ENCODE measurements at regions not wholly inside any gene's neighbourhood (a gene's known extent, or its start where the extent isn't known, plus 50 kb on each side); places are given as distances from the start of the nearest gene placed in this dataset.

DNA sequence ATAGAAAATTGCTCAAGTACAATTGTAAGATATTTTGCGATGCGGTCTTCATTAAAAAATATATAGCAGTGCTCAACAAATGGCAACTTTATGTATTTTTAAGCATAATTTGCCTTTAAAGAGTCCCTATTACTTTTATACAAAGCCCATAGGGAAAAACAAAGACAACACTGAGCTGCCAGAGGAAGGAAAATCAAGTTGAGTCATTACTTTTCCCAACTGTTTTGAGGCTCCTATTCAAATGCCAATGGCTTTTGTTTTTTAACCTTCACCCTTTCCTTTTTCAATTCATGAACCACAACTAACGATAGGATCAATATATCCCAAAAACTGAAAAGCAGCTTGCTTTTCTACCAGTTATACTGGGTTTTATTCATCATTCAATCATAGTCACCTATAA is 157.6 kb upstream of the PLEKHA5 start:
- H3K27me3 ChIP-seq (replicated peaks; ENCODE audit: control insufficient read depth, insufficient read depth, low read length) = no peaks in the 10 kb centered on the region
- no peaks in the 10 kb centered on the region for H3K36me3 ChIP-seq (ENCODE audit: control insufficient read depth, insufficient read depth, low read length)
- DNase-seq (ENCODE audit: extremely low read depth, insufficient read length) = no peak
- TF ChIP-seq, protein P1, sequence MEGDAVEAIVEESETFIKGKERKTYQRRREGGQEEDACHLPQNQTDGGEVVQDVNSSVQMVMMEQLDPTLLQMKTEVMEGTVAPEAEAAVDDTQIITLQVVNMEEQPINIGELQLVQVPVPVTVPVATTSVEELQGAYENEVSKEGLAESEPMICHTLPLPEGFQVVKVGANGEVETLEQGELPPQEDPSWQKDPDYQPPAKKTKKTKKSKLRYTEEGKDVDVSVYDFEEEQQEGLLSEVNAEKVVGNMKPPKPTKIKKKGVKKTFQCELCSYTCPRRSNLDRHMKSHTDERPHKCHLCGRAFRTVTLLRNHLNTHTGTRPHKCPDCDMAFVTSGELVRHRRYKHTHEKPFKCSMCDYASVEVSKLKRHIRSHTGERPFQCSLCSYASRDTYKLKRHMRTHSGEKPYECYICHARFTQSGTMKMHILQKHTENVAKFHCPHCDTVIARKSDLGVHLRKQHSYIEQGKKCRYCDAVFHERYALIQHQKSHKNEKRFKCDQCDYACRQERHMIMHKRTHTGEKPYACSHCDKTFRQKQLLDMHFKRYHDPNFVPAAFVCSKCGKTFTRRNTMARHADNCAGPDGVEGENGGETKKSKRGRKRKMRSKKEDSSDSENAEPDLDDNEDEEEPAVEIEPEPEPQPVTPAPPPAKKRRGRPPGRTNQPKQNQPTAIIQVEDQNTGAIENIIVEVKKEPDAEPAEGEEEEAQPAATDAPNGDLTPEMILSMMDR (IDR thresholded peaks at IDR 0.05; ENCODE audit: insufficient read depth, low read length, poor library complexity, severe bottlenecking) = no peak
- no peak overlapping the region for H3K4me3 ChIP-seq (replicated peaks; ENCODE audit: low read depth, low read length)

DNA sequence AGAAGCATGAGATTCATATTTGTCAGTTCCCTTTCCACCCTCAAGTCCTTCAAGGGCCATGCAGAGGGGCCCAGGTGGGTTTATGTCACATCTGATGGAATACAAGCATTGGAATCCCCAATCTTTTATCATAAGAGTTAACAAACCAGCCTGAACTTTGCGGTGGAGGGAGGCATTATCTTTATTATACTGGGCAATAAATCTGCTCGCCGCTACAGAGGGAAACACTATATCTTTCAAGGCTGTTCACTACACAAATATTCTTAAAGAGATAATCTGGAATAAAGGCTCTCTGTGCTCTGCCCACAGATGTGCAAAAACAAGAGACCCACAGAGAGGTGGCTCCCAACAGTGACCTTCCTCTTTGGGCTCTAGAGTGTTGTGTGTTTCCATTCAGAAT is 153.6 kb upstream of the PLEKHA5 start:
- TF ChIP-seq, protein P1 (IDR thresholded peaks at IDR 0.05; ENCODE audit: insufficient read depth, low read length, poor library complexity, severe bottlenecking) = no peak
- DNase-seq (ENCODE audit: extremely low read depth, insufficient read length) = no peak
- H3K36me3 ChIP-seq (ENCODE audit: control insufficient read depth, insufficient read depth, low read length) = no peaks in the 10 kb centered on the region
- H3K27me3 ChIP-seq (replicated peaks; ENCODE audit: control insufficient read depth, insufficient read depth, low read length) = no peaks in the 10 kb centered on the region
- no peak overlapping the region for H3K4me3 ChIP-seq (replicated peaks; ENCODE audit: low read depth, low read length)

DNA sequence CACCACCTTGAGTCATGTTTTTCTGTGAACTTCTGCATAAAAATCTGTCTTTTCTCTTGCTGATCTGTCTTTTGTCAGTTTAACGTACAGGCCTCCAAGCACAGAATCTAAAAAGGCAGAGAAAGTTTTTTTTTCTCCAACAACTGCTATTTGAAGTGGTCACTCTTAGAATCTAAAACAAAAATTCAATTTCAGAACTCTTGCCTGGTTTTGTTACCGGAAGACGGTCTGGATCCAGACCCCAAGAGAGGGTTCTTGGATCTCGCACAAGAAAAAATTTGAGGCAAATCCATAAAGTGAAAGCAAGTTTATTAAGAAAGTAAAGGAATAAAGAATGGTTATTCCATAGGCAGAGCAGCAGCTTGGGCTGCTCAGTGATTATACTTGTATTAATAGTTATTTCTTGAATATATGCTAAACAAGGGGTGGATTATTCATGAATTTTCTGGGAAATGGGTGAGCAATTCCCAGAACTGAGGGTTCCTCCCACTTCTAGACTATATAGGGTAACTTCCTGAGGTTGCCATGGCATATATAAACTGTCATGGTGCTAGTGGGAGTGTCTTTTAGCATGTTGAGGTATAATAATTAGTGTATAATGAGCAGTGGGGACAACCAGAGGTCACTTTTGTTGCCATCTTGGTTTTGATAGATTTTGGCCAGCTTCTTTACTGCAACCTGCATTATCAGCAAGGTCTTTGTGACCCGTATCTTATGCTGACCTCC is 150.0 kb upstream of the PLEKHA5 start:
- no peak for DNase-seq (ENCODE audit: extremely low read depth, insufficient read length)
- no peak overlapping the region for H3K4me3 ChIP-seq (replicated peaks; ENCODE audit: low read depth, low read length)
- TF ChIP-seq, protein P1 (IDR thresholded peaks at IDR 0.05; ENCODE audit: insufficient read depth, low read length, poor library complexity, severe bottlenecking) = no peak
- no peaks in the 10 kb centered on the region for H3K27me3 ChIP-seq (replicated peaks; ENCODE audit: control insufficient read depth, insufficient read depth, low read length)
- H3K36me3 ChIP-seq (ENCODE audit: control insufficient read depth, insufficient read depth, low read length) = no peaks in the 10 kb centered on the region

DNA sequence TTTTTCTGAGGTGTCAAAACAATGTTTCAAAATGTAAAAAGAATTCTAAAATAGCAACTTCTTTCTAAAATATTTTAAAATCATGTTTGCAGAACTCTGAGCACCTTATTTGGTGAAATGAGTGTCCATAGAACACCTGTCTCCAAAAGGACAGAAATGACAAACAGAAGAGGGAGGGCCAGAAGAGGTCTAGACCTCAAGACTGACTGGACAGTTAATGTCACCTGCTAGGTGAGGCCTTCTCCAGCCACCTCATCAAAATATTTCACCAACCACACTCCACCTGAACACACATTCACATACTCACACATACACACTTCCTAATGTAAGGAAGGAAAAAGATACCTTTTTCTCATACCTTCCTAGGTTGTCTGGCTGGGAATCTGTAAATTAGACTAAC is 147.8 kb upstream of the PLEKHA5 start:
- no peaks in the 10 kb centered on the region for H3K27me3 ChIP-seq (replicated peaks; ENCODE audit: control insufficient read depth, insufficient read depth, low read length)
- no peak overlapping the region for H3K4me3 ChIP-seq (replicated peaks; ENCODE audit: low read depth, low read length)
- H3K36me3 ChIP-seq (ENCODE audit: control insufficient read depth, insufficient read depth, low read length) = no peaks in the 10 kb centered on the region
- no peak for DNase-seq (ENCODE audit: extremely low read depth, insufficient read length)
- TF ChIP-seq, protein P1 (IDR thresholded peaks at IDR 0.05; ENCODE audit: insufficient read depth, low read length, poor library complexity, severe bottlenecking) = no peak

DNA sequence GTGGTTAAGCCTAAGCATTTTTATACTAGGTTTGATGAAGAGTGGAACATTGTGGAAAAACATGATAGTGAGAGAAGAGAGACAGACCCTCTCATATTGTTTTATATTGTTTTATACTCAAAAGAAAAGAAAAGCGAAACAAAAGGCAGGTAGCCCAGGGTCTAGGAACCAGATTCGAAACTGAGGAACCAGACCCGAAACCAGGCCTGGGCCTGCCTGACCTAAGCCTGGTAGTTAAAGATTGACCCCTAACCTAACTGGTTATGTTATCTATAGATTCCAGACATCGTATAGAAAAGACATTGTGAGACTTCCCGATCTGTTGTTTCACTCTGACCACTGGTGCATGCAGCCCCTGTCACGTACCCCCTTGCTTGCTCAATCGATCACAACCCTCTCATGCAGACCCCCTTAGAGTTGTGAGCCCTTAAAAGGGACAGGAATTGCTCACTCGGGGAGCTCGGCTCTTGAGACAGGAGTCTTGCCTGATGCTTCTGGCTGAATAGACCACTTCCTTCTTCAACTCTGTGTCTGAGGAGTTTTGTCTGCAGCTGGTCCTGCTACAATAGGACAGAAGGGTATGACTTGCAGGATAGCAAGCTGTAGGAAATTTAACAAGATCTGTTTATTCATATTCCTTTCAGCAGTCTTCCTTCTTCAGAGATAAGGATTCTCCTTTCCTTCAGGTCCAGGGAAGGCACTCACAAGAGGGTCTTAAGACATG is 147.1 kb upstream of the PLEKHA5 start:
- H3K4me3 ChIP-seq (replicated peaks; ENCODE audit: low read depth, low read length) = no peak overlapping the region
- no peaks in the 10 kb centered on the region for H3K36me3 ChIP-seq (ENCODE audit: control insufficient read depth, insufficient read depth, low read length)
- H3K27me3 ChIP-seq (replicated peaks; ENCODE audit: control insufficient read depth, insufficient read depth, low read length) = no peaks in the 10 kb centered on the region
- TF ChIP-seq, protein P1 (IDR thresholded peaks at IDR 0.05; ENCODE audit: insufficient read depth, low read length, poor library complexity, severe bottlenecking) = no peak
- no peak for DNase-seq (ENCODE audit: extremely low read depth, insufficient read length)
